SK-N-SH treated with all-trans-retinoic acid at 6 μM for 48 hours (cell line): ENCODE measurements at regions not wholly inside any gene's neighbourhood (a gene's known extent, or its start where the extent isn't known, plus 50 kb on each side); places are given as distances from the start of the nearest gene placed in this dataset.

ENCODE experiments used
- ATAC-seq: fragments of 200-7000 bp; cut with Tn5 transposase; 3 replicates; pipeline ENCODE4 v1.9.1; 2020; ENCODE audit warnings: mild to moderate bottlenecking, moderate library complexity
- ARNTL ChIP-seq: fragments of 450-650 bp; formaldehyde crosslinking; IDR thresholded peaks from 2 replicates; pipeline ENCODE4 v1.5.0; 2020; ENCODE audit warnings: low read depth, mild to moderate bottlenecking, moderate library complexity, borderline replicate concordance
- BACH2 ChIP-seq: fragments of 250-450 bp; sonication (Bioruptor Pico); IDR thresholded peaks from 2 replicates; pipeline ENCODE4 v1.9.0; 2021; ENCODE audit warnings: mild to moderate bottlenecking, borderline replicate concordance
- CSDC2 ChIP-seq: fragments of 250-450 bp; sonication (Bioruptor Pico); IDR thresholded peaks from 2 replicates; pipeline ENCODE4 v1.5.0; 2020; ENCODE audit warnings: mild to moderate bottlenecking, moderate library complexity
- ESRRG ChIP-seq: fragments of 250-450 bp; sonication (Bioruptor Pico); IDR thresholded peaks from 2 replicates; pipeline ENCODE4 v1.6.1; 2021; ENCODE audit warnings: mild to moderate bottlenecking
- GLIS3 ChIP-seq: fragments of 250-450 bp; sonication (Bioruptor Pico); IDR thresholded peaks from 2 replicates; pipeline ENCODE4 v1.5.0; 2020; ENCODE audit warnings: mild to moderate bottlenecking, moderate library complexity
- OSR1 ChIP-seq: fragments of 250-450 bp; sonication (Bioruptor Pico); IDR thresholded peaks from 2 replicates; pipeline ENCODE4 v1.8.0; 2022; ENCODE audit warnings: moderate library complexity, mild to moderate bottlenecking, inconsistent platforms
- PPARA ChIP-seq: fragments of 250-450 bp; sonication (Bioruptor Pico); IDR thresholded peaks from 2 replicates; pipeline ENCODE4 v1.5.0; 2020; ENCODE audit warnings: mild to moderate bottlenecking, borderline replicate concordance
- RARB ChIP-seq: fragments of 250-450 bp; sonication (Bioruptor Pico); IDR thresholded peaks from 2 replicates; pipeline ENCODE4 v1.8.0; 2021; ENCODE audit warnings: mild to moderate bottlenecking, moderate library complexity
- SNAI2 ChIP-seq: fragments of 250-450 bp; sonication (Bioruptor Pico); IDR thresholded peaks from 2 replicates; pipeline ENCODE4 v1.5.0; 2020; ENCODE audit warnings: mild to moderate bottlenecking, moderate library complexity
- TCF4 ChIP-seq: fragments of 250-450 bp; sonication (Bioruptor Pico); IDR thresholded peaks from 2 replicates; pipeline ENCODE4 v1.8.0; 2021; ENCODE audit warnings: mild to moderate bottlenecking, moderate library complexity, borderline replicate concordance
- TOX ChIP-seq: fragments of 250-450 bp; sonication (Bioruptor Pico); IDR thresholded peaks from 2 replicates; pipeline ENCODE4 v1.8.0; 2021; ENCODE audit warnings: mild to moderate bottlenecking, moderate library complexity, borderline replicate concordance
- ZC3H10 ChIP-seq: fragments of 250-450 bp; sonication (Bioruptor Pico); IDR thresholded peaks from 2 replicates; pipeline ENCODE4 v1.5.1; 2021; ENCODE audit warnings: mild to moderate bottlenecking, moderate library complexity
- ZFP3 ChIP-seq: fragments of 250-450 bp; sonication (Bioruptor Pico); IDR thresholded peaks from 2 replicates; pipeline ENCODE4 v1.5.0; 2020; ENCODE audit warnings: mild to moderate bottlenecking, moderate library complexity
- ZFP30 ChIP-seq: fragments of 450-650 bp; formaldehyde crosslinking; IDR thresholded peaks from 2 replicates; pipeline ENCODE4 v1.5.0; 2022; ENCODE audit warnings: mild to moderate bottlenecking, moderate library complexity
- ZNF565 ChIP-seq: fragments of 450-650 bp; formaldehyde crosslinking; conservative IDR thresholded peaks from 2 replicates; pipeline ENCODE4 v1.5.0; 2020; ENCODE audit warnings: low read depth, mild to moderate bottlenecking, moderate library complexity
- ZNF70 ChIP-seq: fragments of 450-650 bp; formaldehyde crosslinking; IDR thresholded peaks from 2 replicates; pipeline ENCODE4 v1.5.0; 2020; ENCODE audit warnings: mild to moderate bottlenecking, moderate library complexity
- ZNF8 ChIP-seq: fragments of 450-650 bp; formaldehyde crosslinking; IDR thresholded peaks from 2 replicates; pipeline ENCODE4 v1.5.0; 2020; ENCODE audit warnings: mild to moderate bottlenecking, moderate library complexity
- TF ChIP-seq, protein P1 (sequence below): fragments of 250-450 bp; sonication (Bioruptor Pico); IDR thresholded peaks from 2 replicates; pipeline ENCODE4 v1.8.0; 2020; ENCODE audit warnings: mild to moderate bottlenecking, moderate library complexity, borderline replicate concordance
- TF ChIP-seq, protein P2 (sequence below): fragments of 250-450 bp; sonication (Bioruptor Pico); IDR thresholded peaks from 2 replicates; pipeline ENCODE4 v1.5.1; 2020; ENCODE audit warnings: low read depth, mild to moderate bottlenecking, moderate library complexity
- TF ChIP-seq, protein P3 (sequence below): fragments of 250-450 bp; sonication (Bioruptor Pico); IDR thresholded peaks from 2 replicates; pipeline ENCODE4 v1.5.1; 2021; ENCODE audit warnings: mild to moderate bottlenecking, moderate library complexity
- TF ChIP-seq, protein P4 (sequence below): fragments of 250-450 bp; sonication (Bioruptor Pico); IDR thresholded peaks from 2 replicates; pipeline ENCODE4 v1.8.0; 2021; ENCODE audit warnings: low read depth, mild to moderate bottlenecking, moderate library complexity, borderline replicate concordance
- TF ChIP-seq, protein P5 (sequence below): fragments of 250-450 bp; sonication (Bioruptor Pico); IDR thresholded peaks from 2 replicates; pipeline ENCODE4 v1.5.0; 2020; ENCODE audit warnings: mild to moderate bottlenecking, moderate library complexity

DNA sequence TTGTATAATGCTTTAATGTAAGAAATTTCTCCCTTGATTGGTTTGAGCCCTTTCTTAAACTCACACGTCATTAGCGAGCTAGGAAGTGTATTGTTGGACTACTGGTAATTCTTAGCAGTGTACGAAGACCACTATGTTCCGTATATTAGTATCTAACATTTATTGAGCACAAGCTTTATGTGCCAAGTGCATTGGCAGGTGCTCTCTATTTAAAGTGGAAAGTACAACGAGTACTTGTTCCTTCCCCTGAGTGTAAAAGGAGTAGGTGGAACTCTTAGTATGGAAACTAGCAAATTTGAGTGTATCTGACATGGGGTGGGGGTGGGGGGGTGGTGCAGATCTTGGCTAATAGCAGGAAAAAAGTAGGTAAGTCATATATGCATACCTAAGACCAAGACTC, 594.7 kb downstream of the FGF9 start:
- ATAC-seq, result no peak
- TF ChIP-seq ARNTL, result no peak
- TF ChIP-seq CSDC2 (CRISPR knock-in tag), result no peak
- TF ChIP-seq PPARA, result no peak
- TF ChIP-seq, protein P1, sequence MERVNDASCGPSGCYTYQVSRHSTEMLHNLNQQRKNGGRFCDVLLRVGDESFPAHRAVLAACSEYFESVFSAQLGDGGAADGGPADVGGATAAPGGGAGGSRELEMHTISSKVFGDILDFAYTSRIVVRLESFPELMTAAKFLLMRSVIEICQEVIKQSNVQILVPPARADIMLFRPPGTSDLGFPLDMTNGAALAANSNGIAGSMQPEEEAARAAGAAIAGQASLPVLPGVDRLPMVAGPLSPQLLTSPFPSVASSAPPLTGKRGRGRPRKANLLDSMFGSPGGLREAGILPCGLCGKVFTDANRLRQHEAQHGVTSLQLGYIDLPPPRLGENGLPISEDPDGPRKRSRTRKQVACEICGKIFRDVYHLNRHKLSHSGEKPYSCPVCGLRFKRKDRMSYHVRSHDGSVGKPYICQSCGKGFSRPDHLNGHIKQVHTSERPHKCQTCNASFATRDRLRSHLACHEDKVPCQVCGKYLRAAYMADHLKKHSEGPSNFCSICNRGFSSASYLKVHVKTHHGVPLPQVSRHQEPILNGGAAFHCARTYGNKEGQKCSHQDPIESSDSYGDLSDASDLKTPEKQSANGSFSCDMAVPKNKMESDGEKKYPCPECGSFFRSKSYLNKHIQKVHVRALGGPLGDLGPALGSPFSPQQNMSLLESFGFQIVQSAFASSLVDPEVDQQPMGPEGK (CRISPR knock-in tag), result no peak
- no peak for TF ChIP-seq ZNF70 (CRISPR knock-in tag)
- TF ChIP-seq RARB (CRISPR knock-in tag), result no peak
- no peak for TF ChIP-seq GLIS3 (CRISPR knock-in tag)
- no peak for TF ChIP-seq ZC3H10 (CRISPR knock-in tag)
- no peak for TF ChIP-seq TCF4 (CRISPR knock-in tag)
- TF ChIP-seq, protein P2, sequence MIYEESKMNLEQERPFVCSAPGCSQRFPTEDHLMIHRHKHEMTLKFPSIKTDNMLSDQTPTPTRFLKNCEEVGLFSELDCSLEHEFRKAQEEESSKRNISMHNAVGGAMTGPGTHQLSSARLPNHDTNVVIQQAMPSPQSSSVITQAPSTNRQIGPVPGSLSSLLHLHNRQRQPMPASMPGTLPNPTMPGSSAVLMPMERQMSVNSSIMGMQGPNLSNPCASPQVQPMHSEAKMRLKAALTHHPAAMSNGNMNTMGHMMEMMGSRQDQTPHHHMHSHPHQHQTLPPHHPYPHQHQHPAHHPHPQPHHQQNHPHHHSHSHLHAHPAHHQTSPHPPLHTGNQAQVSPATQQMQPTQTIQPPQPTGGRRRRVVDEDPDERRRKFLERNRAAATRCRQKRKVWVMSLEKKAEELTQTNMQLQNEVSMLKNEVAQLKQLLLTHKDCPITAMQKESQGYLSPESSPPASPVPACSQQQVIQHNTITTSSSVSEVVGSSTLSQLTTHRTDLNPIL (CRISPR knock-in tag), result no peak
- TF ChIP-seq TOX (CRISPR knock-in tag), result no peak
- TF ChIP-seq, protein P3, sequence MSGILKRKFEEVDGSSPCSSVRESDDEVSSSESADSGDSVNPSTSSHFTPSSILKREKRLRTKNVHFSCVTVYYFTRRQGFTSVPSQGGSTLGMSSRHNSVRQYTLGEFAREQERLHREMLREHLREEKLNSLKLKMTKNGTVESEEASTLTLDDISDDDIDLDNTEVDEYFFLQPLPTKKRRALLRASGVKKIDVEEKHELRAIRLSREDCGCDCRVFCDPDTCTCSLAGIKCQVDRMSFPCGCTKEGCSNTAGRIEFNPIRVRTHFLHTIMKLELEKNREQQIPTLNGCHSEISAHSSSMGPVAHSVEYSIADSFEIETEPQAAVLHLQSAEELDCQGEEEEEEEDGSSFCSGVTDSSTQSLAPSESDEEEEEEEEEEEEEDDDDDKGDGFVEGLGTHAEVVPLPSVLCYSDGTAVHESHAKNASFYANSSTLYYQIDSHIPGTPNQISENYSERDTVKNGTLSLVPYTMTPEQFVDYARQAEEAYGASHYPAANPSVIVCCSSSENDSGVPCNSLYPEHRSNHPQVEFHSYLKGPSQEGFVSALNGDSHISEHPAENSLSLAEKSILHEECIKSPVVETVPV (CRISPR knock-in tag), result no peak
- no peak for TF ChIP-seq ZFP30 (CRISPR knock-in tag)
- no peak for TF ChIP-seq ZNF565 (CRISPR knock-in tag)
- TF ChIP-seq ESRRG (CRISPR knock-in tag), result no peak
- no peak for TF ChIP-seq BACH2 (CRISPR knock-in tag)
- TF ChIP-seq OSR1 (CRISPR knock-in tag), result no peak

DNA sequence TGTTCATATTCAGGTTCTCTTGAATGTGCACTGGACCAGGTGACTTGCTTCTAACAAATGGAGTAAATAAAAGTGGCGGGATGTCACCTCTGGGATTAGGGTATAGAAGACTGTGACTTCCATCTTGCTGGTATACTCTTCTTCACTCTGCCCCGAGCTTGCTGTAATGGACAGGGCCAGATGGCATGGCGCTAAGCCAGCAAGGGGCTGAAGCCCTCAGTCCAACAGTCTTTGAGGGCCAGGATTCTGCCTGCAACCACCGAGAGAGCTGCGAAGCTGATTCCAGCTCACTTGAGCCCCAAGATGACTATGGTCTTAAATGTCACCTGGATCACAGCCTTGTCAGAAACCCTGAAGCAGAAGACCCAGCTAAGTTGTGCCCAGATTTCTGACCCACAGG, 600.0 kb downstream of the FGF9 start:
- TF ChIP-seq ZC3H10 (CRISPR knock-in tag) (no peak), OSR1 (CRISPR knock-in tag) (no peak), ZNF565 (CRISPR knock-in tag) (no peak), PPARA (no peak), SNAI2 (no peak), TOX (CRISPR knock-in tag) (no peak), ZFP3 (no peak), RARB (CRISPR knock-in tag) (no peak)
- TF ChIP-seq, protein P2 (CRISPR knock-in tag), result no peak
- TF ChIP-seq, protein P4, sequence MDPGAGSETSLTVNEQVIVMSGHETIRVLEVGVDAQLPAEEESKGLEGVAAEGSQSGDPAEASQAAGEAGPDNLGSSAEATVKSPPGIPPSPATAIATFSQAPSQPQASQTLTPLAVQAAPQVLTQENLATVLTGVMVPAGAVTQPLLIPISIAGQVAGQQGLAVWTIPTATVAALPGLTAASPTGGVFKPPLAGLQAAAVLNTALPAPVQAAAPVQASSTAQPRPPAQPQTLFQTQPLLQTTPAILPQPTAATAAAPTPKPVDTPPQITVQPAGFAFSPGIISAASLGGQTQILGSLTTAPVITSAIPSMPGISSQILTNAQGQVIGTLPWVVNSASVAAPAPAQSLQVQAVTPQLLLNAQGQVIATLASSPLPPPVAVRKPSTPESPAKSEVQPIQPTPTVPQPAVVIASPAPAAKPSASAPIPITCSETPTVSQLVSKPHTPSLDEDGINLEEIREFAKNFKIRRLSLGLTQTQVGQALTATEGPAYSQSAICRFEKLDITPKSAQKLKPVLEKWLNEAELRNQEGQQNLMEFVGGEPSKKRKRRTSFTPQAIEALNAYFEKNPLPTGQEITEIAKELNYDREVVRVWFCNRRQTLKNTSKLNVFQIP (CRISPR knock-in tag), result no peak
- TF ChIP-seq, protein P3 (CRISPR knock-in tag), result no peak
- TF ChIP-seq, all 23 proteins: peak for 0
- ATAC-seq, result no peak

DNA sequence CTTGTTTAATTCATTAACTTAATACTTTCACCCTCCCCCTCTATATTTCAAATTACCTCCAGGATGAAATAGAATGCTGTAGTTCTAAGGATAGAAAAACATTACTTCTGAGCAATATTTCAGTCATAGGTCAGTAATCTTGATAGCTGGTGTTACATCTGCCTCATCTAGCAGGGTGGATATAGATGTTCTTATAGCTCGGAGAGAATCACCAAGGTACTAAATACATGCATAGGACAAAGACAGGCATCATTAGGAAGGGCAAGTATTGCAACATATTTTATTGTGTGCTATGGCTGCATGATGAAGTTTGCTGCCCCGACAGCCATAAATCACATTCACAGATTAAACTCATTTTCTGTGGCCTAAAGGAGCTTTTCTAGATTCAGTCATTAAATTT, 601.0 kb downstream of the FGF9 start:
- ATAC-seq, result no peak
- TF ChIP-seq ESRRG (CRISPR knock-in tag) (no peak), ZNF8 (CRISPR knock-in tag) (no peak), RARB (CRISPR knock-in tag) (no peak), TOX (CRISPR knock-in tag) (no peak), ARNTL (no peak), ZFP30 (CRISPR knock-in tag) (no peak)
- TF ChIP-seq, protein P1 (CRISPR knock-in tag), result no peak
- TF ChIP-seq, protein P5, sequence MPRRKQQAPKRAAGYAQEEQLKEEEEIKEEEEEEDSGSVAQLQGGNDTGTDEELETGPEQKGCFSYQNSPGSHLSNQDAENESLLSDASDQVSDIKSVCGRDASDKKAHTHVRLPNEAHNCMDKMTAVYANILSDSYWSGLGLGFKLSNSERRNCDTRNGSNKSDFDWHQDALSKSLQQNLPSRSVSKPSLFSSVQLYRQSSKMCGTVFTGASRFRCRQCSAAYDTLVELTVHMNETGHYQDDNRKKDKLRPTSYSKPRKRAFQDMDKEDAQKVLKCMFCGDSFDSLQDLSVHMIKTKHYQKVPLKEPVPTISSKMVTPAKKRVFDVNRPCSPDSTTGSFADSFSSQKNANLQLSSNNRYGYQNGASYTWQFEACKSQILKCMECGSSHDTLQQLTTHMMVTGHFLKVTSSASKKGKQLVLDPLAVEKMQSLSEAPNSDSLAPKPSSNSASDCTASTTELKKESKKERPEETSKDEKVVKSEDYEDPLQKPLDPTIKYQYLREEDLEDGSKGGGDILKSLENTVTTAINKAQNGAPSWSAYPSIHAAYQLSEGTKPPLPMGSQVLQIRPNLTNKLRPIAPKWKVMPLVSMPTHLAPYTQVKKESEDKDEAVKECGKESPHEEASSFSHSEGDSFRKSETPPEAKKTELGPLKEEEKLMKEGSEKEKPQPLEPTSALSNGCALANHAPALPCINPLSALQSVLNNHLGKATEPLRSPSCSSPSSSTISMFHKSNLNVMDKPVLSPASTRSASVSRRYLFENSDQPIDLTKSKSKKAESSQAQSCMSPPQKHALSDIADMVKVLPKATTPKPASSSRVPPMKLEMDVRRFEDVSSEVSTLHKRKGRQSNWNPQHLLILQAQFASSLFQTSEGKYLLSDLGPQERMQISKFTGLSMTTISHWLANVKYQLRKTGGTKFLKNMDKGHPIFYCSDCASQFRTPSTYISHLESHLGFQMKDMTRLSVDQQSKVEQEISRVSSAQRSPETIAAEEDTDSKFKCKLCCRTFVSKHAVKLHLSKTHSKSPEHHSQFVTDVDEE (CRISPR knock-in tag), result no peak
- TF ChIP-seq, protein P3 (CRISPR knock-in tag), result no peak
